ENCODE measurements at regions not wholly inside any gene's neighbourhood (a gene's known extent, or its start where the extent isn't known, plus 50 kb on each side); places are given as distances from the start of the nearest gene placed in this dataset.
"Not testable (repeated sequence)": the region's sequence is repeated elsewhere in the genome, so short reads cannot be mapped to it uniquely, and the experiment has no call there.

GRCh38 chr6:10174056-10174455, 240.8 kb downstream of the TFAP2A start:
- H3K27ac Mint-ChIP-seq: no peak overlapping the region
- no peak overlapping the region for H3K4me3 Mint-ChIP-seq
- H3K9me3 Mint-ChIP-seq: peaks cover 17% of the 10 kb centered on the region
- H3K27me3 Mint-ChIP-seq (ENCODE audit: low read depth): peaks cover 32% of the 10 kb centered on the region
- H3K36me3 Mint-ChIP-seq (ENCODE audit: low read depth): peaks cover 5% of the 10 kb centered on the region
- TF ChIP-seq, protein P1, sequence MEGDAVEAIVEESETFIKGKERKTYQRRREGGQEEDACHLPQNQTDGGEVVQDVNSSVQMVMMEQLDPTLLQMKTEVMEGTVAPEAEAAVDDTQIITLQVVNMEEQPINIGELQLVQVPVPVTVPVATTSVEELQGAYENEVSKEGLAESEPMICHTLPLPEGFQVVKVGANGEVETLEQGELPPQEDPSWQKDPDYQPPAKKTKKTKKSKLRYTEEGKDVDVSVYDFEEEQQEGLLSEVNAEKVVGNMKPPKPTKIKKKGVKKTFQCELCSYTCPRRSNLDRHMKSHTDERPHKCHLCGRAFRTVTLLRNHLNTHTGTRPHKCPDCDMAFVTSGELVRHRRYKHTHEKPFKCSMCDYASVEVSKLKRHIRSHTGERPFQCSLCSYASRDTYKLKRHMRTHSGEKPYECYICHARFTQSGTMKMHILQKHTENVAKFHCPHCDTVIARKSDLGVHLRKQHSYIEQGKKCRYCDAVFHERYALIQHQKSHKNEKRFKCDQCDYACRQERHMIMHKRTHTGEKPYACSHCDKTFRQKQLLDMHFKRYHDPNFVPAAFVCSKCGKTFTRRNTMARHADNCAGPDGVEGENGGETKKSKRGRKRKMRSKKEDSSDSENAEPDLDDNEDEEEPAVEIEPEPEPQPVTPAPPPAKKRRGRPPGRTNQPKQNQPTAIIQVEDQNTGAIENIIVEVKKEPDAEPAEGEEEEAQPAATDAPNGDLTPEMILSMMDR (IDR thresholded peaks at IDR 0.05; ENCODE audit: unreplicated experiment in 3 of 3): no peak
- no peaks in the 10 kb centered on the region for H3K4me1 Mint-ChIP-seq

- Mint-ChIP-seq H3K9me3 (peaks cover 17% of the 10 kb centered on the region), H3K27me3 (ENCODE audit: low read depth) (peaks cover 22% of the 10 kb centered on the region)
- not testable (repeated sequence) for H3K4me1 Mint-ChIP-seq; H3K4me3 Mint-ChIP-seq; H3K27ac Mint-ChIP-seq; H3K36me3 Mint-ChIP-seq (ENCODE audit: low read depth)
Measured at GRCh38 chr6:10171706-10172105, 243.2 kb downstream of the TFAP2A start.

DNA sequence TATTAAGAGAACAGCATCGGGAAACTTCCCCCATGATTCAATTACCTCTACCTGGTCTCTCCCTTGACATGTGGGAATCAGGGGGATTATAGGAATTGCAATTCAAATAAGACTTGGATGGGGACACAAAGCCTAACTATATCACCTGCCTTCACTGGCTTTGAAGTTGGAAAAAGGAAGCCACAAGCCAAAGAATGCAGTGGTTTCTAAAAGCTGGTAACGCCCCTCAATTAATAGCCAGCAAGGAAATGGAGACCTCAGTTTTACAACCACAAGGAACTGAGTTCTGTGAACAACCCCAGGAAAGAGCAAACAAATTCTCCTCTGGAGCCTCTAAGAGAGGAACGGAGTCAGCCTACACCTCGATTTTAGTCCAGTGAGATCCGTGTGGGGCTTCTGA, 244.1 kb downstream of the TFAP2A start:
- H3K27ac Mint-ChIP-seq: no peak overlapping the region
- peaks cover 14% of the 10 kb centered on the region for H3K9me3 Mint-ChIP-seq
- peaks cover 5% of the 10 kb centered on the region for H3K36me3 Mint-ChIP-seq (ENCODE audit: low read depth)
- H3K4me3 Mint-ChIP-seq: no peak overlapping the region
- no peaks in the 10 kb centered on the region for H3K4me1 Mint-ChIP-seq
- peaks cover 22% of the 10 kb centered on the region for H3K27me3 Mint-ChIP-seq (ENCODE audit: low read depth)
- TF ChIP-seq, protein P1 (IDR thresholded peaks at IDR 0.05; ENCODE audit: unreplicated experiment in 3 of 3): no peak

DNA sequence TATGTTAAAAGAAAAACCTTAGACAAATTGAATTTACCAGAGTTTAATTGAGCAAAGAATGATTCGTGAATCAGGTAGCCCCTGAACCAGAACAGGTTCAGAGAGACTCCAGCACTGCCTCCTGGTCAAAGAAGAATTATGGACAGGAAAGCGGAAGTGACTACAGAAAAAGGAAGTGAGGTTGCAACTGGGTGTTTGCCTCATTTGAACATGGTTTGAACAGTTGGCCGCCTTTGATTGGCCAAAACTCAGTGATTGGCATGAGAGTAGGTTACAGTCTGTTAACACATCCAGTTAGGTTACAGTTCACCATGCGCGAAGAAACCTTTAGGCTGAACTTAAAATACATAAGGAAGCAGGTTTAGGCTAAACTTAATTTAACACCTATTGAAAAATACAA, 248.8 kb downstream of the TFAP2A start:
- H3K4me3 Mint-ChIP-seq: no peak overlapping the region
- no peaks in the 10 kb centered on the region for H3K4me1 Mint-ChIP-seq
- H3K9me3 Mint-ChIP-seq: peaks cover 8% of the 10 kb centered on the region
- TF ChIP-seq, protein P1 (IDR thresholded peaks at IDR 0.05; ENCODE audit: unreplicated experiment in 3 of 3): no peak
- peaks cover 1% of the 10 kb centered on the region for H3K36me3 Mint-ChIP-seq (ENCODE audit: low read depth)
- peaks cover 5% of the 10 kb centered on the region for H3K27me3 Mint-ChIP-seq (ENCODE audit: low read depth)
- no peak overlapping the region for H3K27ac Mint-ChIP-seq

GRCh38 chr6:10163203-10163962, 251.5 kb downstream of the TFAP2A start:
- H3K36me3 Mint-ChIP-seq (ENCODE audit: low read depth): no peaks in the 10 kb centered on the region
- peaks cover 3% of the 10 kb centered on the region for H3K27me3 Mint-ChIP-seq (ENCODE audit: low read depth)
- H3K4me3 Mint-ChIP-seq: no peak overlapping the region
- TF ChIP-seq, protein P1 (IDR thresholded peaks at IDR 0.05; ENCODE audit: unreplicated experiment in 3 of 3): no peak
- no peaks in the 10 kb centered on the region for H3K4me1 Mint-ChIP-seq
- peaks cover 2% of the 10 kb centered on the region for H3K9me3 Mint-ChIP-seq
- H3K27ac Mint-ChIP-seq: peak overlapping the region in 1 of 3 experiments; percentile 34

GRCh38 chr6:10156875-10157274, 258.0 kb downstream of the TFAP2A start:
- H3K27me3 Mint-ChIP-seq (ENCODE audit: low read depth): no peaks in the 10 kb centered on the region
- H3K9me3 Mint-ChIP-seq: peaks cover 2% of the 10 kb centered on the region
- TF ChIP-seq, protein P1 (IDR thresholded peaks at IDR 0.05; ENCODE audit: unreplicated experiment in 3 of 3): no peak
- H3K4me1 Mint-ChIP-seq: no peaks in the 10 kb centered on the region
- H3K27ac Mint-ChIP-seq: no peak overlapping the region
- no peaks in the 10 kb centered on the region for H3K36me3 Mint-ChIP-seq (ENCODE audit: low read depth)
- no peak overlapping the region for H3K4me3 Mint-ChIP-seq

All from nephron (organoid).